Smooth muscle cell (in vitro differentiated cells): ENCODE measurements at regions not wholly inside any gene's neighbourhood (a gene's known extent, or its start where the extent isn't known, plus 50 kb on each side); places are given as distances from the start of the nearest gene placed in this dataset.
A peak's percentile ranks its signal among the peaks of the same experiment; 100 is the strongest.

Source experiments
- DNase-seq: peaks from one replicate; lab custom pipeline; 2025; ENCODE audit not compliant: unreplicated experiment; lab: John Stamatoyannopoulos, UW
- H2AFZ ChIP-seq: fragments of 200-600 bp; sonication (generic); 2 replicates; pipeline ENCODE4 v1.6.0; 2016; ENCODE audit warnings: antibody characterized with exemption, low read depth, mild to moderate bottlenecking
- H3F3A ChIP-seq: fragments of 200-600 bp; sonication (generic); 2 replicates; pipeline ENCODE4 v1.6.0; 2017; ENCODE audit warnings: antibody characterized with exemption, low read depth
- H3K27ac ChIP-seq: fragments of 200-600 bp; sonication (generic); 2 replicates; pipeline ENCODE4 v1.5.1; 2016; ENCODE audit warnings: low read depth, mild to moderate bottlenecking
- H3K27me3 ChIP-seq: fragments of 200-600 bp; sonication (generic); 2 replicates; pipeline ENCODE4 v1.6.1; 2016; ENCODE audit warnings: low read depth, mild to moderate bottlenecking
- H3K36me3 ChIP-seq: fragments of 200-600 bp; sonication (generic); 2 replicates; pipeline ENCODE4 v1.5.1; 2016; ENCODE audit warnings: low read depth
- H3K4me1 ChIP-seq: fragments of 200-600 bp; sonication (generic); 2 replicates; pipeline ENCODE4 v1.5.1; 2016; ENCODE audit warnings: low read depth
- H3K4me2 ChIP-seq: fragments of 200-600 bp; sonication (generic); 2 replicates; pipeline ENCODE4 v1.6.0; 2016; ENCODE audit warnings: mild to moderate bottlenecking
- H3K4me3 ChIP-seq: fragments of 200-600 bp; sonication (generic); 2 replicates; pipeline ENCODE4 v1.5.1; 2016; ENCODE audit warnings: mild to moderate bottlenecking
- H3K79me2 ChIP-seq: fragments of 200-600 bp; sonication (generic); 2 replicates; pipeline ENCODE4 v1.6.0; 2016; ENCODE audit warnings: low read depth, mild to moderate bottlenecking
- H3K9ac ChIP-seq: fragments of 200-600 bp; sonication (generic); 2 replicates; pipeline ENCODE4 v1.6.0; 2016; ENCODE audit warnings: low read depth
- H3K9me3 ChIP-seq: fragments of 200-600 bp; sonication (generic); replicated peaks from 2 replicates; pipeline ENCODE4 v1.5.1; 2016; ENCODE audit warnings: low read depth
- H4K20me1 ChIP-seq: fragments of 200-600 bp; sonication (generic); 2 replicates; pipeline ENCODE4 v1.6.0; 2016; ENCODE audit warnings: low read depth
- WGBS: methylation state at CpG from one replicate; pipeline ENCODE4 v1.1.7; 2016; ENCODE audit warnings: low lambda C conversion rate; 5-methylcytosine and 5-hydroxymethylcytosine counted together
- TF ChIP-seq, protein P1 (sequence below): fragments of 200-600 bp; sonication (generic); IDR thresholded peaks from 2 replicates; pipeline ENCODE4 v1.5.1; 2017; ENCODE audit warnings: borderline replicate concordance, mild to moderate bottlenecking, antibody characterized with exemption; ENCODE audit not compliant: insufficient read depth, poor library complexity, severe bottlenecking

GRCh38 chr13:67314405-67314804 is 84.3 kb upstream of the PCDH9 start:
- DNase-seq, result no peak
- Histone ChIP-seq H3K4me3 (no peak overlapping the region), H3K9me3 (no peaks in the 10 kb centered on the region), H2AFZ (no peak overlapping the region), H3K79me2 (no peaks in the 10 kb centered on the region), H3K27me3 (no peaks in the 10 kb centered on the region), H3K4me1 (no peaks in the 10 kb centered on the region), H3K4me2 (no peak overlapping the region), H3K27ac (no peak overlapping the region), H3K9ac (no peak overlapping the region), H4K20me1 (no peaks in the 10 kb centered on the region), H3K36me3 (no peaks in the 10 kb centered on the region), H3F3A (no peaks in the 10 kb centered on the region)
- TF ChIP-seq, protein P1, sequence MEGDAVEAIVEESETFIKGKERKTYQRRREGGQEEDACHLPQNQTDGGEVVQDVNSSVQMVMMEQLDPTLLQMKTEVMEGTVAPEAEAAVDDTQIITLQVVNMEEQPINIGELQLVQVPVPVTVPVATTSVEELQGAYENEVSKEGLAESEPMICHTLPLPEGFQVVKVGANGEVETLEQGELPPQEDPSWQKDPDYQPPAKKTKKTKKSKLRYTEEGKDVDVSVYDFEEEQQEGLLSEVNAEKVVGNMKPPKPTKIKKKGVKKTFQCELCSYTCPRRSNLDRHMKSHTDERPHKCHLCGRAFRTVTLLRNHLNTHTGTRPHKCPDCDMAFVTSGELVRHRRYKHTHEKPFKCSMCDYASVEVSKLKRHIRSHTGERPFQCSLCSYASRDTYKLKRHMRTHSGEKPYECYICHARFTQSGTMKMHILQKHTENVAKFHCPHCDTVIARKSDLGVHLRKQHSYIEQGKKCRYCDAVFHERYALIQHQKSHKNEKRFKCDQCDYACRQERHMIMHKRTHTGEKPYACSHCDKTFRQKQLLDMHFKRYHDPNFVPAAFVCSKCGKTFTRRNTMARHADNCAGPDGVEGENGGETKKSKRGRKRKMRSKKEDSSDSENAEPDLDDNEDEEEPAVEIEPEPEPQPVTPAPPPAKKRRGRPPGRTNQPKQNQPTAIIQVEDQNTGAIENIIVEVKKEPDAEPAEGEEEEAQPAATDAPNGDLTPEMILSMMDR, result no peak
- 94% methylated on average over 3 of the region's 3 CpGs for WGBS

- Histone ChIP-seq H3K9me3 (no peaks in the 10 kb centered on the region), H3K27me3 (no peaks in the 10 kb centered on the region), H3K4me2 (no peak overlapping the region), H3K27ac (peak overlapping the region; percentile 89), H3F3A (no peaks in the 10 kb centered on the region), H4K20me1 (no peaks in the 10 kb centered on the region), H2AFZ (no peak overlapping the region), H3K79me2 (no peaks in the 10 kb centered on the region), H3K4me1 (no peaks in the 10 kb centered on the region), H3K9ac (no peak overlapping the region), H3K36me3 (no peaks in the 10 kb centered on the region), H3K4me3 (no peak overlapping the region)
- DNase-seq, result no peak
- 77% methylated on average over 4 of the region's 4 CpGs for WGBS
- TF ChIP-seq, protein P1, result no peak
These were observed 78.1 kb upstream of the PCDH9 start for GRCh38 chr13:67308004-67308772.

DNA sequence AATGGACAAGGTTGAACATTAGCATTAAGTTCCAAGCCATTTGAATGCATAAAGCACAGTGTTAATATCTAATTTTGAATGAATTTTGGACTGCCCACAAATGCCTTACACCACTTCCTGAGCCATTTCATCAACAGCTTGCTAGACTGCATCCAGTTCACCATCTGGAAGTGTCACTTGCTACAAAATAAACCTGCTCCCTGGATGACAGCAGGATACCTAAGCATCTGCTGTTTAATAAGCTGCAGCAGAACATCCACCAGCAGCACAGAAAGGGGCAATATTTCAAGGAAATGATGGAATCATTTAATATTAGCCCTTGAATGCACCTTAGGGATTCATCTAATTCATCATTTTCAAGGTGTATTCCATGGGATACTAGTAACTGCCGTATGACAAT is 76.6 kb upstream of the PCDH9 start:
- WGBS, result 90% methylated on average over 1 of the region's 1 CpG
- Histone ChIP-seq H4K20me1 (no peaks in the 10 kb centered on the region), H3K4me1 (no peaks in the 10 kb centered on the region)

More for the DNA sequence above, 76.6 kb upstream of the PCDH9 start:
- Histone ChIP-seq H3K36me3 (no peaks in the 10 kb centered on the region), H3K9ac (no peak overlapping the region), H2AFZ (no peak overlapping the region), H3K27me3 (no peaks in the 10 kb centered on the region), H3F3A (no peaks in the 10 kb centered on the region), H3K27ac (peak overlapping the region; percentile 89), H3K9me3 (no peaks in the 10 kb centered on the region), H3K4me2 (no peak overlapping the region), H3K79me2 (no peaks in the 10 kb centered on the region), H3K4me3 (no peak overlapping the region)
- no peak for DNase-seq
- TF ChIP-seq, protein P1, result no peak
